Activated naive CD4-positive, alpha-beta T cell treated with anti-CD3 and anti-CD28 coated beads for 36 hours (primary cell): ENCODE measurements at regions not wholly inside any gene's neighbourhood (a gene's known extent, or its start where the extent isn't known, plus 50 kb on each side); places are given as distances from the start of the nearest gene placed in this dataset.
"Not testable (repeated sequence)": the region's sequence is repeated elsewhere in the genome, so short reads cannot be mapped to it uniquely, and the experiment has no call there.

Experiments used
- CTCF ChIA-PET: fragments of 350-600 bp; sonication (Branson Sonifier 250); formaldehyde crosslinking; loops from one replicate; lab custom pipeline; 2021; ENCODE audit warnings: antibody characterized with exemption; lab: Charles Lee
- DNase-seq: peaks from one replicate; pipeline ENCODE4 v3.0.0-alpha.2; 2020
- H3K27ac Mint-ChIP-seq: one replicate; pipeline ENCODE4 v1.8.0; 2021; ENCODE audit warnings: mild to moderate bottlenecking, mixed read lengths
- H3K27me3 Mint-ChIP-seq: one replicate; pipeline ENCODE4 v1.8.0; 2021; ENCODE audit warnings: low read depth, mixed read lengths
- H3K36me3 Mint-ChIP-seq: one replicate; pipeline ENCODE4 v1.8.0; 2021; ENCODE audit warnings: low read depth, mixed read lengths
- H3K4me1 Mint-ChIP-seq: one replicate; pipeline ENCODE4 v1.8.0; 2021; ENCODE audit warnings: low read depth, mixed read lengths
- H3K4me3 Mint-ChIP-seq: one replicate; pipeline ENCODE4 v1.8.0; 2021; ENCODE audit warnings: mild to moderate bottlenecking, moderate library complexity, mixed read lengths
- H3K9me3 Mint-ChIP-seq: one replicate; pipeline ENCODE4 v1.8.0; 2021; ENCODE audit warnings: mixed read lengths
- intact Hi-C: fragments of 100-400 bp; cut with micrococcal nuclease; formaldehyde crosslinking; loops from one replicate; pipeline ENCODE4 v1.15.1; 2023

- Mint-ChIP-seq H3K36me3 (no peaks in the 10 kb centered on the region), H3K4me3 (no peak overlapping the region), H3K4me1 (no peaks in the 10 kb centered on the region), H3K9me3 (peaks cover 4% of the 10 kb centered on the region), H3K27ac (no peak overlapping the region), H3K27me3 (no peaks in the 10 kb centered on the region)
- CTCF ChIA-PET = no interaction called here
- DNase-seq = no peak
- intact Hi-C loops = no loop called here
Measured at GRCh38 chr1:121443001-121443540, 258.3 kb downstream of the SRGAP2C start.

DNA sequence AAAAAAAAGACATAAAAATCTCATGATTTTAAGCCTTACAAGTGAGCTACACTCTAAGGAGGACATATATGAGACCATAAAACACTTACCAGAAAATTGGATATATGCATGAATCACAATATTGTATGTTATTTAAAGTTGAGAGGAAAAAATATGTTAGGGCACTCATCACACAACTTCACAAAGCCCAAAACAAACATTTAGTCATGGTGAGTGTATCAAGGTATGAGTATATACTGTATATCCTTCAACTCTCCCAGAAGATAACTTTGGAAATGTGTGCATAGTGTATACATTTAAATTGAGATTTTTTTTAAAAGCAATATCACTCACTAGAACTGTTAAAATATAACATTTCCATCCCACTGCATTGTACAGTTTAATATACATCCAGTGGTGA, 259.3 kb downstream of the SRGAP2C start:
- H3K27ac Mint-ChIP-seq = no peak overlapping the region
- no peaks in the 10 kb centered on the region for H3K36me3 Mint-ChIP-seq
- no peak for DNase-seq
- CTCF ChIA-PET = interaction anchor here (0.6 to 1.0 kb wide), 3 partner anchors 12 to 100 kb away, joined by 3 read pairs; no protein-coding TSS in a partner anchor
- intact Hi-C loops = no loop called here
- H3K4me1 Mint-ChIP-seq = no peaks in the 10 kb centered on the region
- H3K27me3 Mint-ChIP-seq = no peaks in the 10 kb centered on the region
- peaks cover 4% of the 10 kb centered on the region for H3K9me3 Mint-ChIP-seq
- H3K4me3 Mint-ChIP-seq = no peak overlapping the region

GRCh38 chr1:121445679-121446078, 260.9 kb downstream of the SRGAP2C start:
- CTCF ChIA-PET = no interaction called here
- H3K9me3 Mint-ChIP-seq = peaks cover 3% of the 10 kb centered on the region
- intact Hi-C loops = no loop called here

DNA sequence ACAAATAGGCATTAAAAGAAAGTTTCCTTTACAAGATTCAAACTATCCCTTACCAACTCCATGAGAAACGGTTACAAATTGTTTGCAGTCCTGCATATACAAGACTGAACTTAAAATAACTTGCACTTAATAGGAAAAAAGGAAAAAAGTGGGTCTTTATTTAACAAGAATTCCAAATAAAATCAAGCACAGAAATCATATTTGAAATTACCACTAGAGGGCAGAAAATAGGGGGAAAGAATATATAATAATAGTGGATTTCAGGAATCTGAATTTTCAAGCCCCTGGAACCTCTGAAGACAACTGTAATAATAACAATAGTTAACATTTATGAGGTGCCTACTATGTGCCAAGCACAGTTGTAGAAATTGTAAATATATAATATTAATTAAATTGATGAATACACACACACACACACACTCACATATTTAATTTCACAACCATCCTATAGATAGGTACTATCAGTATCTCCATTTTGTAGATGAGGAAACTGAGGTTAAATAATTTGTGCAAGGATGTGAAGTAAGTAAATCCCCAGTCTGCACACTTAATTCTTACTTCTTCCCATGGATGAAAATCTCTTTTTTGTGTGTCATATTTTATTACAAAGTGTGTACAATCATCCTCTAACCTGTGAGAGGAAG, 262.6 kb downstream of the SRGAP2C start:
- H3K36me3 Mint-ChIP-seq, H3K27ac Mint-ChIP-seq, DNase-seq, H3K27me3 Mint-ChIP-seq, H3K4me1 Mint-ChIP-seq, H3K4me3 Mint-ChIP-seq, H3K9me3 Mint-ChIP-seq, intact Hi-C loops: not testable (repeated sequence)
- CTCF ChIA-PET = interaction anchor here (0.8 to 1.3 kb wide), 3 partner anchors 11 to 72 kb away, joined by 3 read pairs; no protein-coding TSS in a partner anchor

More at GRCh38 chr1:121445679-121446078, 260.9 kb downstream of the SRGAP2C start:
- Mint-ChIP-seq H3K4me3 (no peak overlapping the region), H3K4me1 (no peaks in the 10 kb centered on the region), H3K36me3 (no peaks in the 10 kb centered on the region), H3K27me3 (no peaks in the 10 kb centered on the region), H3K27ac (no peak overlapping the region)
- no peak for DNase-seq

- DNase-seq, intact Hi-C loops, H3K36me3 Mint-ChIP-seq, H3K4me1 Mint-ChIP-seq, H3K27ac Mint-ChIP-seq, H3K9me3 Mint-ChIP-seq, H3K27me3 Mint-ChIP-seq, H3K4me3 Mint-ChIP-seq: not testable (repeated sequence)
- CTCF ChIA-PET = interaction anchor here (0.9 kb wide), 1 partner anchor 68 kb away, joined by 3 read pairs; no protein-coding TSS in a partner anchor
Measured at GRCh38 chr1:121448064-121448463, 263.3 kb downstream of the SRGAP2C start.

DNA sequence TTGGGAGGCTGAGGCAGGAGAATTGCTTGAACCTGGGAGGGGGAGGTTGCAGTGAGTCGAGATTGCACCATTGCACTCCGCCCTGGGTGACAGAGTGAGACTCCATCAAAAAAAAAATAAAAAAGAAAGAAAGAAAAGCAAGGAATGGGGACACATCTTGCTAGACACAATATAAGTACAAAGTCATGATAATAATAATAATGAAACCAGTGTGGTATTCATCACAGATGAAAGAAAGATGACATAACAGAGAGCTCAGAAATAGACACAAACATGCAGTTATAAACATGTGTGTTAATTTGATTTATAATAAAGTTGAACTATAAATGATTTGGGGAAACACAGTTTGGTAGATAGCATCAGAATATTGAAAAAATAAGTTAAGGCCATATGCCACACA, 264.1 kb downstream of the SRGAP2C start:
- intact Hi-C loops = no loop called here
- no peaks in the 10 kb centered on the region for H3K36me3 Mint-ChIP-seq
- no peaks in the 10 kb centered on the region for H3K9me3 Mint-ChIP-seq
- H3K27me3 Mint-ChIP-seq = peaks cover 2% of the 10 kb centered on the region
- no peaks in the 10 kb centered on the region for H3K4me1 Mint-ChIP-seq
- CTCF ChIA-PET = interaction anchor here (0.7 to 0.9 kb wide), 3 partner anchors 67 to 111 kb away, joined by 3 to 4 read pairs (median 3); no protein-coding TSS in a partner anchor
- DNase-seq = no peak
- H3K4me3 Mint-ChIP-seq = no peak overlapping the region
- no peak overlapping the region for H3K27ac Mint-ChIP-seq

- Mint-ChIP-seq H3K27ac (no peak overlapping the region), H3K4me3 (no peak overlapping the region), H3K4me1 (peaks cover 2% of the 10 kb centered on the region), H3K36me3 (peaks cover 1% of the 10 kb centered on the region), H3K9me3 (no peaks in the 10 kb centered on the region), H3K27me3 (peaks cover 2% of the 10 kb centered on the region)
- intact Hi-C loops = loop anchor here (10.0 kb wide), 1 partner anchor 48 kb away; no protein-coding TSS in a partner anchor
- no peak for DNase-seq
- CTCF ChIA-PET = no interaction called here
Measured at GRCh38 chr1:121452484-121452883, 267.7 kb downstream of the SRGAP2C start.

DNA sequence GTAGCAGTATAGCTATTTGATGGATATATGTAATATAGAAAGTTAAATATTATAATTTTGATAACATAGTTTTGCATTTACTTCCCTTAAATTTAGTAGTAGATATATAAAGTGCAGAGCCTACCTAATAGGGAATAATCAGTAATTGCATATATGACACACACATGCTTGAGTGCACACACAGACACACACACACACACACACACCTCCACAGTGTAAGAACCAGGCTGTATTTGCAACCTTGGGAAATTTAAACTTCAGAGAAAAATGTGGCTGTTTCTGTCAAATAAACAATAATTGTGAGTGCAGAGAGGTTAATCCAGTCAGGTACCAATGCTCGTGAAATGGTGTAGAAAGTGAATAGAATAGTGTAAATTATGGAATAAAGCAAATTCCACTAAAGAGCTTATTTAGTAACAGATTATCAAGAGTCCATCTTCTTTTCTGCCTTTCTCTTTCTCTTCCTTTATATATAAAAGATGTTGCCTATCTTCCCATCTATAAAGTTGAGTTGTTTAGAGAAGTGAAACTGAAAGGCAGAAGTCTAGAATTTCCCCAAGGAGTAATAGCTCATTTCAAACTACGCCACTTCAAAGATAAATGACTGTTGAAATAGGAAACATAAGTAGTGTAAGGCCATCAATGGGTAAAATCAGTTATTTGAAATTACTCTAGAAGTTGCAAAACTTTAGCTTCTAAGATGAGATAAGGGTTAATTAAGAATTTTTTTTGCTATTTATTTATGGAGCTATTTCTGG, 273.7 kb downstream of the SRGAP2C start:
- Mint-ChIP-seq H3K4me1 (peaks cover 14% of the 10 kb centered on the region), H3K36me3 (peaks cover 1% of the 10 kb centered on the region), H3K4me3 (no peak overlapping the region), H3K27ac (no peak overlapping the region), H3K9me3 (no peaks in the 10 kb centered on the region), H3K27me3 (peaks cover 2% of the 10 kb centered on the region)
- CTCF ChIA-PET = interaction anchor here (0.9 to 1.6 kb wide), 2 partner anchors 12 to 60 kb away, joined by 3 to 4 read pairs; no protein-coding TSS in a partner anchor
- intact Hi-C loops = loop anchor here (10.0 kb wide), 1 partner anchor 54 kb away; no protein-coding TSS in a partner anchor
- no peak for DNase-seq

GRCh38 chr1:121459235-121459634, 274.5 kb downstream of the SRGAP2C start:
- DNase-seq = no peak
- Mint-ChIP-seq H3K27ac (no peak overlapping the region), H3K4me3 (no peak overlapping the region), H3K36me3 (peaks cover 1% of the 10 kb centered on the region), H3K9me3 (no peaks in the 10 kb centered on the region), H3K27me3 (no peaks in the 10 kb centered on the region), H3K4me1 (peaks cover 14% of the 10 kb centered on the region)
- CTCF ChIA-PET = interaction anchor here (0.9 to 1.6 kb wide), 2 partner anchors 12 to 59 kb away, joined by 3 to 4 read pairs; no protein-coding TSS in a partner anchor
- intact Hi-C loops = loop anchor here (10.0 kb wide), 1 partner anchor 54 kb away; no protein-coding TSS in a partner anchor

- intact Hi-C loops, H3K27ac Mint-ChIP-seq, H3K36me3 Mint-ChIP-seq, DNase-seq, H3K4me1 Mint-ChIP-seq, H3K4me3 Mint-ChIP-seq, H3K27me3 Mint-ChIP-seq, H3K9me3 Mint-ChIP-seq, CTCF ChIA-PET: not testable (repeated sequence)
Measured at GRCh38 chr1:121469395-121469794, 284.6 kb downstream of the SRGAP2C start.

- H3K4me3 Mint-ChIP-seq, H3K27me3 Mint-ChIP-seq, H3K9me3 Mint-ChIP-seq, H3K27ac Mint-ChIP-seq, intact Hi-C loops, CTCF ChIA-PET, H3K36me3 Mint-ChIP-seq, DNase-seq, H3K4me1 Mint-ChIP-seq: not testable (repeated sequence)
Measured at GRCh38 chr1:121470401-121470800, 285.6 kb downstream of the SRGAP2C start.

GRCh38 chr1:121471523-121471922, 286.7 kb downstream of the SRGAP2C start:
- CTCF ChIA-PET = interaction anchor here (1.1 kb wide), 1 partner anchor 47 kb away, joined by 5 read pairs; no protein-coding TSS in a partner anchor
- Mint-ChIP-seq H3K4me3 (no peak overlapping the region), H3K27me3 (no peaks in the 10 kb centered on the region), H3K27ac (no peak overlapping the region), H3K36me3 (peaks cover 2% of the 10 kb centered on the region), H3K9me3 (peaks cover 1% of the 10 kb centered on the region), H3K4me1 (peaks cover 5% of the 10 kb centered on the region)
- intact Hi-C loops = no loop called here
- no peak for DNase-seq
